KMS-11 (cell line): ENCODE measurements at regions not wholly inside any gene's neighbourhood (a gene's known extent, or its start where the extent isn't known, plus 50 kb on each side); places are given as distances from the start of the nearest gene placed in this dataset.

Experiments
- H2AFZ ChIP-seq: fragments of 200-600 bp; sonication (generic); 2 replicates; pipeline ENCODE4 v1.6.1; 2016; ENCODE audit warnings: antibody characterized with exemption, mixed run types, low read depth
- H3K27ac ChIP-seq: fragments of 200-600 bp; sonication (generic); 2 replicates; pipeline ENCODE4 v1.6.1; 2016; ENCODE audit warnings: mild to moderate bottlenecking, mixed run types
- H3K27me3 ChIP-seq: fragments of 200-600 bp; sonication (generic); 2 replicates; pipeline ENCODE4 v1.6.1; 2017; ENCODE audit warnings: mild to moderate bottlenecking, low read depth, mixed run types, moderate library complexity; ENCODE audit not compliant: insufficient read depth
- H3K36me3 ChIP-seq: fragments of 200-600 bp; sonication (generic); 2 replicates; pipeline ENCODE4 v1.6.1; 2017; ENCODE audit warnings: mild to moderate bottlenecking, mixed run types; ENCODE audit not compliant: insufficient read depth
- H3K4me1 ChIP-seq: fragments of 200-600 bp; sonication (generic); 2 replicates; pipeline ENCODE4 v1.6.1; 2016; ENCODE audit warnings: mild to moderate bottlenecking, low read depth, mixed run types; ENCODE audit not compliant: poor library complexity, severe bottlenecking
- H3K4me2 ChIP-seq: fragments of 200-600 bp; sonication (generic); 2 replicates; pipeline ENCODE4 v1.7.0; 2016; ENCODE audit warnings: mild to moderate bottlenecking, mixed run types
- H3K4me3 ChIP-seq: fragments of 200-600 bp; sonication (generic); IDR thresholded peaks from 2 replicates; pipeline ENCODE4 v1.6.1; 2017; ENCODE audit warnings: low read depth, low read length, mixed read lengths; ENCODE audit not compliant: insufficient read depth
- H3K79me2 ChIP-seq: fragments of 200-600 bp; sonication (generic); 2 replicates; pipeline ENCODE4 v1.6.1; 2016; ENCODE audit warnings: low read depth, mixed run types; ENCODE audit not compliant: insufficient read depth
- H3K9ac ChIP-seq: fragments of 200-600 bp; sonication (generic); 2 replicates; pipeline ENCODE4 v1.6.1; 2016; ENCODE audit warnings: mild to moderate bottlenecking, mixed run types
- H4K20me1 ChIP-seq: fragments of 200-600 bp; sonication (generic); 2 replicates; pipeline ENCODE4 v1.6.1; 2016; ENCODE audit warnings: mild to moderate bottlenecking, mixed run types; ENCODE audit not compliant: insufficient read depth
- TF ChIP-seq, protein P1 (sequence below): fragments of 200-600 bp; sonication (generic); conservative IDR thresholded peaks from 2 replicates; pipeline ENCODE4 v1.6.1; 2017; ENCODE audit warnings: low read depth, mild to moderate bottlenecking, antibody characterized with exemption, low read length, moderate library complexity, mixed read lengths

DNA sequence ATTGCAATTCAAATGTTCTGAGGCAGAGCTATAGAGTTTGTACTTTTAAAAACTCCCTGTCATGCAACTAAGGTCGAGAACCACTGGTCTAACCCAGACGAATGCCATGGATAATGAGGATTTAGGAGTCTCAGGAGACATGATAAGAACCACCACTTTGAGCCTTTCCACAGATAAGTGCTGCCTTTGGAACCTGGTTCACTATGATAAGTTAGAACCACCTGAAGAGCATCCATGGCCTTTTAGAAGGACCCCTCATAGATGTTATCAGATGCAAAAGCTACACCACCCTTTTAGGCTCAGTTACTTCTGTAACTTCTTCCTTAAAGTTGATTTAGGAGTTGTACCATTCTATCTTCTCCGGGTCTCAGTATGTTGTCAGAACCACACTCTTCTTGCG lies 350.6 kb upstream of the CCL2 start:
- no peaks in the 10 kb centered on the region for H3K4me1 ChIP-seq
- no peaks in the 10 kb centered on the region for H3K27me3 ChIP-seq
- no peaks in the 10 kb centered on the region for H4K20me1 ChIP-seq
- TF ChIP-seq, protein P1, sequence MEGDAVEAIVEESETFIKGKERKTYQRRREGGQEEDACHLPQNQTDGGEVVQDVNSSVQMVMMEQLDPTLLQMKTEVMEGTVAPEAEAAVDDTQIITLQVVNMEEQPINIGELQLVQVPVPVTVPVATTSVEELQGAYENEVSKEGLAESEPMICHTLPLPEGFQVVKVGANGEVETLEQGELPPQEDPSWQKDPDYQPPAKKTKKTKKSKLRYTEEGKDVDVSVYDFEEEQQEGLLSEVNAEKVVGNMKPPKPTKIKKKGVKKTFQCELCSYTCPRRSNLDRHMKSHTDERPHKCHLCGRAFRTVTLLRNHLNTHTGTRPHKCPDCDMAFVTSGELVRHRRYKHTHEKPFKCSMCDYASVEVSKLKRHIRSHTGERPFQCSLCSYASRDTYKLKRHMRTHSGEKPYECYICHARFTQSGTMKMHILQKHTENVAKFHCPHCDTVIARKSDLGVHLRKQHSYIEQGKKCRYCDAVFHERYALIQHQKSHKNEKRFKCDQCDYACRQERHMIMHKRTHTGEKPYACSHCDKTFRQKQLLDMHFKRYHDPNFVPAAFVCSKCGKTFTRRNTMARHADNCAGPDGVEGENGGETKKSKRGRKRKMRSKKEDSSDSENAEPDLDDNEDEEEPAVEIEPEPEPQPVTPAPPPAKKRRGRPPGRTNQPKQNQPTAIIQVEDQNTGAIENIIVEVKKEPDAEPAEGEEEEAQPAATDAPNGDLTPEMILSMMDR: no peak
- no peak overlapping the region for H3K27ac ChIP-seq
- no peaks in the 10 kb centered on the region for H3K36me3 ChIP-seq
- H2AFZ ChIP-seq: no peak overlapping the region
- H3K4me2 ChIP-seq: no peak overlapping the region
- no peak overlapping the region for H3K9ac ChIP-seq
- no peaks in the 10 kb centered on the region for H3K79me2 ChIP-seq
- no peak overlapping the region for H3K4me3 ChIP-seq

DNA sequence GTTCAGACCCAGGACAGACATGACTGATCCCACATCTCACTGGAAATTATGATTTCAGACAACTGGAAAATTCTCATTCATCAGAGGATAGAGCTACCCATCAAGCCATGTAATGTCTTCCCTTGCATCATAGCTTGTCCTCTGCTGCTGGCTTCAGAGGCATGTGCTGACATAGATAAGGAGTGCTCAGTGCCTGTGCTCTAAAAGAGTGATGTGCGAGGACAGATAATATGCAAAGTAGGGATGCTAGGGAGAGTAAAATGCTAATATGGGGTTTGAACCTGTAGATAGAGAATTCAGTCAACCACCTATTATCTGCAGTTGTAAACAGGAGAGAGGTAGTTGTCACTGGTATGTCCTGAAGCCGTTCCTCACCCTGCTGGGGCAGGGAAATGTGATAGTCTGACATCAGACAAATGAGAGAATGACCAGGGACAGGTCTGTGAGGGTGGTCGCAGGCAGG lies 349.7 kb upstream of the CCL2 start:
- Histone ChIP-seq H3K4me3 (no peak overlapping the region), H3K36me3 (no peaks in the 10 kb centered on the region), H2AFZ (no peak overlapping the region), H3K79me2 (no peaks in the 10 kb centered on the region), H4K20me1 (no peaks in the 10 kb centered on the region), H3K27ac (no peak overlapping the region), H3K9ac (no peak overlapping the region), H3K4me2 (no peak overlapping the region), H3K4me1 (no peaks in the 10 kb centered on the region), H3K27me3 (no peaks in the 10 kb centered on the region)
- TF ChIP-seq, protein P1: no peak

DNA sequence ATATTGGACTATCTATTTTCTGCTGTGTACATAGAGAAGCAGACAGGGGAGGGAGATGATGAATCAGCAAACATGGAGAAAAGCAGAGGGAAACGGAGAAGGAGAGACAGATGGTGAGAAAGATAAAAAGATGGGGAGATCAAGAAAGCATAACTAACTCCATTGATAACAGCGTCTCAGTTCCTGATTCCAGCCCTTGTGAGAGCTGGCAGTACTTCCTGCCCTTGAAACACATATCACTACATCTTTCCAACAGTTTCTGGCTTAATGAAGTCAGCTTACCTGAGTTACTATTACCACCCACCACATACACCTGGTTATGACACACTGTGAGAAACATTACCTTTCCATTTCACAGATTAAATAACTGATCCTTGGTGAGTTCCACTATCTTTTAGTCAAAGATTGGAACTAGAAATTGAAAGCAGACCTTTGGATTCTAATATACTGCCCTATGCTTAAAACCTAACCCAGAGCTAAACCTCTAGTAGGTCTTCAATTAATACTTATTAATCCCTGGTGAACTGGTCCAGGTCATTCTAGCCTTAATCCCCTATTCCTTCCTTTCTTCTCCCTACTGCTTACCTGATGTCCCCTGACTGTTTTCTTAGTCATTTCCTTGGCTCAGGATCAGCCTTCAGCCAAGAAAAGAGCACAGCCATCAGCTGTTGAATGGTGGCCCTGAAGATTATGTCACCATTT lies 346.6 kb upstream of the CCL2 start:
- no peaks in the 10 kb centered on the region for H3K27me3 ChIP-seq
- H3K9ac ChIP-seq: no peak overlapping the region
- no peak overlapping the region for H3K4me2 ChIP-seq
- no peak overlapping the region for H2AFZ ChIP-seq
- H3K4me3 ChIP-seq: no peak overlapping the region
- no peaks in the 10 kb centered on the region for H3K4me1 ChIP-seq
- no peaks in the 10 kb centered on the region for H4K20me1 ChIP-seq
- H3K79me2 ChIP-seq: no peaks in the 10 kb centered on the region
- H3K27ac ChIP-seq: no peak overlapping the region
- H3K36me3 ChIP-seq: no peaks in the 10 kb centered on the region
- TF ChIP-seq, protein P1: no peak

DNA sequence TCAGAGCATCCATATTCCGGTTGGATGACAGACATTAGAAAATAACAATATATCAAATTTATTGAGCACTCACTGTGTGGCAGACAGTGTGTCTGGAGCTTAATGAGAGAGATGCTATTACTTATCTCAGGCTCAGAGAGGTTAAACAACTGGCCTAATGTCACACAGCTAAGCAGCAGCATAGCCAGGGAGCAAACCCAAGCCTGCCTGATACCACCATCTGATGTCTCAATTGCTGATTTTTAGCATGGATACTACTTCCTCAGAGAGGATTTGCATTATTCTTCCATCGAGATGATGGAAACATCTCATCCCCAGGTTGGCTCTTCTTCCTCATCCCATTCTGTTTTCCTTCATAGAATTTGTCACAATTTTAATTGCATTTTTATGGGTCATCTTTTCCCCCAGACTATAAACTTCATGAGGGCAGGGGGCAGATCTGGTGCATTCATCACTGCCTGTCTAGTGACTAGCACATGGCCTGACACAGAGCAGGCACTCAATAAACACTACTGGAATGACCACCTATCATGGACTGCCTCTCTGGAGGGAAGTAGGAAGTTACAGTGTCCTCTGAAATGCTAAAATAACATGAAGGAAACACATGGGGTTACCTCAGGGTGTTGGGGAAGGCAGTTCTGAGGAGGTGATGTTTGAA lies 344.8 kb upstream of the CCL2 start:
- H3K4me3 ChIP-seq: no peak overlapping the region
- no peaks in the 10 kb centered on the region for H3K27me3 ChIP-seq
- no peaks in the 10 kb centered on the region for H3K36me3 ChIP-seq
- H3K4me1 ChIP-seq: no peaks in the 10 kb centered on the region
- no peaks in the 10 kb centered on the region for H3K79me2 ChIP-seq
- no peak overlapping the region for H2AFZ ChIP-seq
- no peak overlapping the region for H3K4me2 ChIP-seq
- no peak overlapping the region for H3K27ac ChIP-seq
- no peak overlapping the region for H3K9ac ChIP-seq
- H4K20me1 ChIP-seq: no peaks in the 10 kb centered on the region
- TF ChIP-seq, protein P1: no peak
